A673 (cell line): ENCODE measurements at regions not wholly inside any gene's neighbourhood (a gene's known extent, or its start where the extent isn't known, plus 50 kb on each side); places are given as distances from the start of the nearest gene placed in this dataset.

ENCODE experiments used
- BruUV-seq: library from RNA; stranded (reverse); fragments of 400-500 nt; replicated peaks from 2 replicates; lab custom pipeline; 2021; lab: Mats Ljungman, UMichigan
- CTCF ChIA-PET: fragments of 300-600 bp; sonication (Branson Sonifier 250); formaldehyde crosslinking; loops from one replicate; lab custom pipeline; 2022; ENCODE audit warnings: antibody characterized with exemption; lab: Charles Lee
- POLR2A ChIA-PET: fragments of 300-600 bp; sonication (Branson Sonifier 250); formaldehyde crosslinking; loops from one replicate; lab custom pipeline; 2022; ENCODE audit warnings: antibody characterized with exemption; ENCODE audit not compliant: low non-redundant PET; lab: Charles Lee
- DNase-seq: peaks from one replicate; pipeline ENCODE4 v3.0.0-alpha.2; 2015; ENCODE audit warnings: low spot score
- H3K27ac ChIP-seq: fragments of 200-600 bp; sonication (generic); 2 replicates; pipeline ENCODE4 v1.5.1; 2016; ENCODE audit warnings: mixed run types, low read depth, mild to moderate bottlenecking, mixed read lengths, antibody characterized with exemption, low read length; ENCODE audit not compliant: poor library complexity, severe bottlenecking
- H3K27me3 ChIP-seq: fragments of 200-600 bp; sonication (generic); replicated peaks from 2 replicates; pipeline ENCODE4 v1.6.1; 2017; ENCODE audit warnings: mixed run types, low read depth, mild to moderate bottlenecking, mixed read lengths, antibody characterized with exemption, low read length; ENCODE audit not compliant: insufficient read depth, poor library complexity
- H3K36me3 ChIP-seq: fragments of 200-600 bp; sonication (generic); 2 replicates; pipeline ENCODE4 v1.6.1; 2016; ENCODE audit warnings: mixed run types, mild to moderate bottlenecking, mixed read lengths, antibody characterized with exemption, low read length; ENCODE audit not compliant: insufficient read depth, poor library complexity, severe bottlenecking
- H3K4me1 ChIP-seq: fragments of 200-600 bp; sonication (generic); 2 replicates; pipeline ENCODE4 v1.6.1; 2017; ENCODE audit warnings: mixed run types, mild to moderate bottlenecking, mixed read lengths, antibody characterized with exemption, low read length; ENCODE audit not compliant: insufficient read depth, poor library complexity, severe bottlenecking
- H3K4me3 ChIP-seq: fragments of 200-600 bp; sonication (generic); 2 replicates; pipeline ENCODE4 v1.5.1; 2016; ENCODE audit warnings: low read depth, mixed run types, mild to moderate bottlenecking, mixed read lengths, low read length; ENCODE audit not compliant: poor library complexity, severe bottlenecking
- H3K9me3 ChIP-seq: fragments of 200-600 bp; sonication (generic); 2 replicates; pipeline ENCODE4 v1.6.1; 2016; ENCODE audit warnings: mixed run types, low read depth, mild to moderate bottlenecking, mixed read lengths, antibody characterized with exemption, low read length; ENCODE audit not compliant: poor library complexity, severe bottlenecking
- EZH2 ChIP-seq: fragments of 200-600 bp; sonication (generic); IDR thresholded peaks from 2 replicates; pipeline ENCODE4 v1.6.1; 2017; ENCODE audit warnings: borderline replicate concordance, low read depth, mild to moderate bottlenecking, mixed read lengths, antibody characterized with exemption, low read length; ENCODE audit not compliant: poor library complexity, severe bottlenecking
- intact Hi-C: fragments of 100-400 bp; cut with micrococcal nuclease; formaldehyde crosslinking; loops from one replicate; pipeline ENCODE4 v1.10.0; 2022; ENCODE audit not compliant: unreplicated experiment
- TF ChIP-seq, protein P1 (sequence below): fragments of 300-800, 200-600 bp; sonication (generic); conservative IDR thresholded peaks from 2 replicates; pipeline ENCODE4 v1.5.1; 2017; ENCODE audit warnings: low read depth, mild to moderate bottlenecking, antibody characterized with exemption, low read length, moderate library complexity, mixed read lengths

DNA sequence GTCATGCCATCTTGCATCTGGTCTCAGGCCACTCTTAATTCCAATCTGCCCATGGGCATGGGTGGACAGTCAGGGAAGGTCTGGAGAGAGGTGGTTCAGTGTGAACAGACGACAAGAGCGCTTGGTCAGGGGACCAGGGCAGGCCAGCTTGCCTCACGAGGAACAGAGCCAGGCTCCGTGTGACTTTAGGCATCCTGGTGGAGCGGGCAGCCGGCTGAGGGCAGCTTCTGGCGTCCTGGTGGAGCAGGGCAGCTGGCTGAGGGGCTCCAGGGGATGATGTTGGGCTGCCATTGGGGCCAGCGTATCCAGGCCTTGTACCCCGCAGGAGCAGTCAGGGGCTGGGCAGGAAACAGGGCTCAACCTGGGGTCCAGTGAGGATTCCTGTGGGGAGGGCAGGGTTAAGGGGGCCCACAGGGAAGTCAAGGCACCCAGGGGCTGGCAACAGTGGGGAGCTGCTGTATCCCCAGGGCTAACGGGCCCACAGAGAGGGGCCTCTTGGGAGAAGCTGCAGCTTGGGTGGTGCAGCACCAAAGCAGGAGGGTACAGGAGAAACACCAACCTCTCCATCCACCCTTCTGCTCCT lies 197.9 kb upstream of the TWIST2 start:
- Histone ChIP-seq H3K36me3 (no peaks in the 10 kb centered on the region), H3K4me1 (no peaks in the 10 kb centered on the region), H3K27ac (no peak overlapping the region), H3K27me3 (no peaks in the 10 kb centered on the region), H3K4me3 (no peak overlapping the region), H3K9me3 (no peaks in the 10 kb centered on the region)
- no peak for DNase-seq
- intact Hi-C loops = no loop called here
- ChIA-PET POLR2A (no interaction called here), CTCF (no interaction called here)
- TF ChIP-seq, protein P1, sequence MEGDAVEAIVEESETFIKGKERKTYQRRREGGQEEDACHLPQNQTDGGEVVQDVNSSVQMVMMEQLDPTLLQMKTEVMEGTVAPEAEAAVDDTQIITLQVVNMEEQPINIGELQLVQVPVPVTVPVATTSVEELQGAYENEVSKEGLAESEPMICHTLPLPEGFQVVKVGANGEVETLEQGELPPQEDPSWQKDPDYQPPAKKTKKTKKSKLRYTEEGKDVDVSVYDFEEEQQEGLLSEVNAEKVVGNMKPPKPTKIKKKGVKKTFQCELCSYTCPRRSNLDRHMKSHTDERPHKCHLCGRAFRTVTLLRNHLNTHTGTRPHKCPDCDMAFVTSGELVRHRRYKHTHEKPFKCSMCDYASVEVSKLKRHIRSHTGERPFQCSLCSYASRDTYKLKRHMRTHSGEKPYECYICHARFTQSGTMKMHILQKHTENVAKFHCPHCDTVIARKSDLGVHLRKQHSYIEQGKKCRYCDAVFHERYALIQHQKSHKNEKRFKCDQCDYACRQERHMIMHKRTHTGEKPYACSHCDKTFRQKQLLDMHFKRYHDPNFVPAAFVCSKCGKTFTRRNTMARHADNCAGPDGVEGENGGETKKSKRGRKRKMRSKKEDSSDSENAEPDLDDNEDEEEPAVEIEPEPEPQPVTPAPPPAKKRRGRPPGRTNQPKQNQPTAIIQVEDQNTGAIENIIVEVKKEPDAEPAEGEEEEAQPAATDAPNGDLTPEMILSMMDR = no peak
- no peak for TF ChIP-seq EZH2
- no TSS peak for BruUV-seq

DNA sequence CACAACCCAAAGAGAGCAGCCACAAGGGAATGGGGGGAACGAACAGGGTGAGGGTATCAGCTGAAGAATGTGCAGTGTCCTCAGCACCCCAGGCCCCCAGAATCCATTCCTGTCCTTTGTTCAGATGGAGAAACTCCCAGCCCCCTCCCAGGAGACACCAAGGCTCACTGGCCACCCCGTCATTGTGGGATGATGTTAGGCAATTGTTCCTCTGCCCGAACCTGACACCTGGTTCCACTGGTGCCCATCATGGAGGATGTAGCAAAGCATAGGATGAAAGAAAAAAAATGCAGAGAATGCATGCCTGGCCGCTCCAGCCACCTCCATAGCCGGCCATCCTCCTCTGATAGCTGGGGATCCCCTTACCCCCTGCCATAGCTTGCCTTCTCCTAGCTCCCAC lies 197.3 kb upstream of the TWIST2 start:
- CTCF ChIA-PET = no interaction called here
- POLR2A ChIA-PET = interaction anchor here (0.5 kb wide), 1 partner anchor 149 kb away, joined by 5 read pairs; no protein-coding TSS in a partner anchor
- H3K27me3 ChIP-seq = no peaks in the 10 kb centered on the region
- no peak overlapping the region for H3K27ac ChIP-seq
- no TSS peak for BruUV-seq
- H3K9me3 ChIP-seq = no peaks in the 10 kb centered on the region
- intact Hi-C loops = no loop called here
- no peaks in the 10 kb centered on the region for H3K36me3 ChIP-seq
- no peak overlapping the region for H3K4me3 ChIP-seq
- no peaks in the 10 kb centered on the region for H3K4me1 ChIP-seq
- TF ChIP-seq, protein P1 = no peak
- TF ChIP-seq EZH2 = no peak
- no peak for DNase-seq

DNA sequence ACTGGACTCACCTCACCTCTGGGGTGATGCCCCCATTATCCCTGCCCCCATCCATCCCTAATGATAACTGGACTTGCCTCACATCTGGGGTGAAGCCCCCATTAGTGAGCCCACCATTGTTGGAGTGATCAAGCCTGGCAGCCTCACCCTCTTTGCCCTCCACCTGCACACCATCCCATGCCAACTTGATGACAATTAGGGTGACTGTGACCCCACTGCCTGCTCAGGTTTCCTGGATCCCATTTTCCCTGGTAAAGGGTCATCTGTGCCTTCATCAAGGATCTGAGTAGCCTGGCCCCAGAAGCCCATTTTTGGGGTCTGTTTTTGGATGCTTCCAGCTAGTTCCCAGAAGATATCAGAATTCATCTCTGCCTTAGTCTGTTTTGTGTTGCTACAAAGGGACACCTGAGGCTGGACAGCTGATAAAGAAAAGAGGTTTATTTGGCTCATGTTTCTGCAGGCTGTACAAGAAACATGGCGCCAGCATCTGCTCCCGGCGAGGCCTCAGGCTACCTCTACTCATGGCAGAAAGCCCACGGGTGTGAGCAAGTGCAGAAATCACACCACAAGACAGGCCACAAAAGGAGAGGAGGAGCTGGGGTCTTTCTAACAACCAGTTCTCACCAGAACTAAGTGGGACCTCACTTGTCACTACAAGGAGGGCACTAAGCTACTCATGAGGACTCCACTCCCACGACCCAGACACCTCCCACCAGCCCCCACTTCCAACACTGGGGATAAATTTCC lies 196.4 kb upstream of the TWIST2 start:
- POLR2A ChIA-PET = no interaction called here
- TF ChIP-seq EZH2 = no peak
- TF ChIP-seq, protein P1 = no peak

More for the DNA sequence above, 196.4 kb upstream of the TWIST2 start:
- CTCF ChIA-PET = no interaction called here
- no peak for DNase-seq
- Histone ChIP-seq H3K27me3 (no peaks in the 10 kb centered on the region), H3K9me3 (no peaks in the 10 kb centered on the region), H3K4me1 (no peaks in the 10 kb centered on the region), H3K4me3 (no peak overlapping the region), H3K27ac (no peak overlapping the region), H3K36me3 (no peaks in the 10 kb centered on the region)
- no TSS peak for BruUV-seq
- intact Hi-C loops = no loop called here
